ENCODE measurements at regions not wholly inside any gene's neighbourhood (a gene's known extent, or its start where the extent isn't known, plus 50 kb on each side); places are given as distances from the start of the nearest gene placed in this dataset.

- no peaks in the 10 kb centered on the region for H3K9me3 ChIP-seq (ENCODE audit: low read length)
- no peaks in the 10 kb centered on the region for H3K79me2 ChIP-seq (ENCODE audit: low read length)
- H3K27me3 ChIP-seq (ENCODE audit: low read length): no peaks in the 10 kb centered on the region
- H3K9ac ChIP-seq (ENCODE audit: low read length): no peak overlapping the region
- H3K36me3 ChIP-seq (ENCODE audit: low read depth, low read length): no peaks in the 10 kb centered on the region
- no peak overlapping the region for H3K27ac ChIP-seq (ENCODE audit: low read length)
- H3F3A ChIP-seq (ENCODE audit: low read length, unreplicated experiment): no peaks in the 10 kb centered on the region
- H3K9me2 ChIP-seq (replicated peaks; ENCODE audit: low read length): no peaks in the 10 kb centered on the region
- no peaks in the 10 kb centered on the region for H4K20me1 ChIP-seq (ENCODE audit: low read length)
- TF ChIP-seq EZH2phosphoT487 (IDR thresholded peaks at IDR 0.05; ENCODE audit: borderline replicate concordance, low read length) (no peak), CTCF (conservative IDR thresholded peaks at IDR 0.05; ENCODE audit: low read depth, low read length) (no peak), EZH2 (IDR thresholded peaks at IDR 0.05; ENCODE audit: low read length, unreplicated experiment) (no peak)
- no TSS peak for BruUV-seq (replicated peaks)
- no peak for ATAC-seq
- H3K4me1 ChIP-seq (ENCODE audit: insufficient read depth, low read length): peaks cover 3% of the 10 kb centered on the region; the same call in 1 of the 2 replicates
- POLR2A ChIA-PET (ENCODE audit: unreplicated experiment): no interaction called here
- no peak overlapping the region for H2AFZ ChIP-seq (ENCODE audit: low read length)
- DNase-seq: no peak
- H3K4me3 ChIP-seq (ENCODE audit: low read length): no peak overlapping the region
- intact Hi-C loops (cut with micrococcal nuclease): no loop called here
- CTCF ChIA-PET: no interaction called here
- H3K4me2 ChIP-seq (ENCODE audit: low read length): no peak overlapping the region
Measured at GRCh38 chr5:141777711-141778110, 95.7 kb upstream of the ARAP3 start.

GRCh38 chr5:141777130-141777529, 95.1 kb upstream of the ARAP3 start:
- DNase-seq (no peak), ATAC-seq (no peak)
- Histone ChIP-seq H4K20me1 (ENCODE audit: low read length) (no peaks in the 10 kb centered on the region), H3K4me1 (ENCODE audit: insufficient read depth, low read length) (peaks cover 3% of the 10 kb centered on the region; the same call in 1 of the 2 replicates), H3K4me2 (ENCODE audit: low read length) (no peak overlapping the region), H3K36me3 (ENCODE audit: low read depth, low read length) (no peaks in the 10 kb centered on the region), H3K9me2 (replicated peaks; ENCODE audit: low read length) (no peaks in the 10 kb centered on the region), H3K27me3 (ENCODE audit: low read length) (no peaks in the 10 kb centered on the region), H3F3A (ENCODE audit: low read length, unreplicated experiment) (no peaks in the 10 kb centered on the region), H3K9ac (ENCODE audit: low read length) (no peak overlapping the region), H3K4me3 (ENCODE audit: low read length) (no peak overlapping the region), H3K79me2 (ENCODE audit: low read length) (no peaks in the 10 kb centered on the region), H2AFZ (ENCODE audit: low read length) (no peak overlapping the region), H3K9me3 (ENCODE audit: low read length) (no peaks in the 10 kb centered on the region), H3K27ac (ENCODE audit: low read length) (no peak overlapping the region)
- BruUV-seq (replicated peaks): no TSS peak
- POLR2A ChIA-PET (ENCODE audit: unreplicated experiment): no interaction called here
- TF ChIP-seq EZH2 (IDR thresholded peaks at IDR 0.05; ENCODE audit: low read length, unreplicated experiment) (no peak), CTCF (conservative IDR thresholded peaks at IDR 0.05; ENCODE audit: low read depth, low read length) (no peak), EZH2phosphoT487 (IDR thresholded peaks at IDR 0.05; ENCODE audit: borderline replicate concordance, low read length) (no peak)
- intact Hi-C loops (cut with micrococcal nuclease): no loop called here
- CTCF ChIA-PET: no interaction called here

GRCh38 chr5:141773779-141774562, 91.9 kb upstream of the ARAP3 start:
- TF ChIP-seq CTCF (conservative IDR thresholded peaks at IDR 0.05; ENCODE audit: low read depth, low read length) (no peak), EZH2phosphoT487 (IDR thresholded peaks at IDR 0.05; ENCODE audit: borderline replicate concordance, low read length) (no peak), EZH2 (IDR thresholded peaks at IDR 0.05; ENCODE audit: low read length, unreplicated experiment) (no peak)
- POLR2A ChIA-PET (ENCODE audit: unreplicated experiment): no interaction called here
- intact Hi-C loops (cut with micrococcal nuclease): no loop called here
- Histone ChIP-seq H3K9me3 (ENCODE audit: low read length) (no peaks in the 10 kb centered on the region), H3K27ac (ENCODE audit: low read length) (no peak overlapping the region), H3F3A (ENCODE audit: low read length, unreplicated experiment) (no peaks in the 10 kb centered on the region), H2AFZ (ENCODE audit: low read length) (no peak overlapping the region), H3K4me1 (ENCODE audit: insufficient read depth, low read length) (no peaks in the 10 kb centered on the region), H3K36me3 (ENCODE audit: low read depth, low read length) (no peaks in the 10 kb centered on the region), H3K79me2 (ENCODE audit: low read length) (no peaks in the 10 kb centered on the region), H3K27me3 (ENCODE audit: low read length) (no peaks in the 10 kb centered on the region), H4K20me1 (ENCODE audit: low read length) (no peaks in the 10 kb centered on the region), H3K4me2 (ENCODE audit: low read length) (no peak overlapping the region), H3K9ac (ENCODE audit: low read length) (no peak overlapping the region), H3K4me3 (ENCODE audit: low read length) (no peak overlapping the region), H3K9me2 (replicated peaks; ENCODE audit: low read length) (no peaks in the 10 kb centered on the region)
- no TSS peak for BruUV-seq (replicated peaks)
- DNase-seq (no peak), ATAC-seq (no peak)
- CTCF ChIA-PET: no interaction called here
